SK-N-SH (cell line): ENCODE measurements at regions not wholly inside any gene's neighbourhood (a gene's known extent, or its start where the extent isn't known, plus 50 kb on each side); places are given as distances from the start of the nearest gene placed in this dataset.
A peak's percentile ranks its signal among the peaks of the same experiment; 100 is the strongest.

ENCODE experiments used
- CTCF ChIA-PET: fragments of 300-600, 350-600 bp; formaldehyde crosslinking; extraction: SDS; loops from one replicate; lab custom pipeline; 2021; lab: Yijun Ruan, JAX
- POLR2A ChIA-PET: fragments of 350-600 bp; sonication (Branson Sonifier 250); formaldehyde crosslinking; extraction: SDS; loops from one replicate; lab custom pipeline; 2020; ENCODE audit warnings: antibody characterized with exemption, inconsistent platforms; lab: Yijun Ruan, JAX
- DNase-seq: peaks from one replicate; pipeline ENCODE4 v3.0.0; 2012
- H2AFZ ChIP-seq: fragments of 200-600 bp; sonication (generic); 2 replicates; pipeline ENCODE4 v1.8.1; 2016; ENCODE audit warnings: antibody characterized with exemption, mild to moderate bottlenecking, low read depth
- H3F3A ChIP-seq: fragments of 200-600 bp; sonication (generic); replicated peaks from 2 replicates; pipeline ENCODE3; 2016; ENCODE audit warnings: antibody characterized with exemption, mild to moderate bottlenecking; ENCODE audit not compliant: insufficient read depth
- H3K27ac ChIP-seq, 2 experiments: fragments of 200-500 bp in 1 of 2; fragments of 200-600 bp in 1 of 2; sonication (Bioruptor generic) in 1 of 2; sonication (generic), shearing (Covaris generic) in 1 of 2; 2 replicates each; pipeline versions ENCODE4 v1.5.1 to v1.6.1; 2014 to 2016; ENCODE audit warnings: low read depth in 2 of 2, inconsistent platforms in 1 of 2, low read length in 1 of 2, mild to moderate bottlenecking in 1 of 2, mixed read lengths in 1 of 2
- H3K27me3 ChIP-seq: fragments of 200-600 bp; sonication (generic), shearing (Covaris generic); 2 replicates; pipeline ENCODE4 v1.6.1; 2016; ENCODE audit warnings: mixed run types; ENCODE audit not compliant: insufficient read depth
- H3K36me3 ChIP-seq, 2 experiments: fragments of 200-500 bp in 1 of 2; fragments of 200-600 bp in 1 of 2; sonication (Bioruptor generic) in 1 of 2; sonication (generic) in 1 of 2; replicated peaks in 1 of 2; 2 replicates each; pipeline versions ENCODE3 to v1.5.1; 2014 to 2016; ENCODE audit warnings: low read length in 1 of 2, mild to moderate bottlenecking in 1 of 2; ENCODE audit not compliant: insufficient read depth in 2 of 2, control insufficient read depth in 1 of 2
- H3K4me1 ChIP-seq, 2 experiments: fragments of 200-500 bp in 1 of 2; fragments of 200-600 bp in 1 of 2; sonication (Bioruptor generic) in 1 of 2; sonication (generic), shearing (Covaris generic) in 1 of 2; 2 replicates each; pipeline versions ENCODE4 v1.5.1 to v1.6.1; 2014 to 2016; ENCODE audit warnings: low read depth in 1 of 2, low read length in 1 of 2, mixed run types in 1 of 2; ENCODE audit not compliant: insufficient read depth in 2 of 2, control insufficient read depth in 1 of 2
- H3K4me2 ChIP-seq: fragments of 200-600 bp; sonication (generic), shearing (Covaris generic); 2 replicates; pipeline ENCODE4 v1.6.1; 2017; ENCODE audit warnings: mixed run types
- H3K4me3 ChIP-seq, 2 experiments: fragments of 200-500 bp in 1 of 2; fragments of 200-600 bp in 1 of 2; sonication (Bioruptor generic) in 1 of 2; sonication (generic), shearing (Covaris generic) in 1 of 2; 2 replicates each; pipeline versions ENCODE4 v1.5.1 to v1.8.1; 2014 to 2016; ENCODE audit warnings: low read depth in 2 of 2, inconsistent platforms in 1 of 2, low read length in 1 of 2, mild to moderate bottlenecking in 1 of 2, mixed read lengths in 1 of 2, moderate library complexity in 1 of 2
- H3K79me2 ChIP-seq: fragments of 200-600 bp; sonication (generic); 2 replicates; pipeline ENCODE4 v1.8.1; 2017; ENCODE audit warnings: mild to moderate bottlenecking; ENCODE audit not compliant: insufficient read depth
- H3K9ac ChIP-seq: fragments of 200-600 bp; sonication (generic); 2 replicates; pipeline ENCODE4 v1.6.1; 2017; ENCODE audit warnings: mixed run types
- H3K9me2 ChIP-seq: fragments of 200-600 bp; sonication (generic); 2 replicates; pipeline ENCODE4 v1.6.1; 2017; ENCODE audit warnings: mixed run types
- H3K9me3 ChIP-seq: fragments of 200-600 bp; sonication (generic); 2 replicates; pipeline ENCODE4 v1.6.1; 2017; ENCODE audit warnings: mixed run types, mild to moderate bottlenecking, moderate library complexity
- H4K20me1 ChIP-seq: fragments of 200-600 bp; sonication (generic); 2 replicates; pipeline ENCODE4 v1.6.1; 2017; ENCODE audit warnings: mild to moderate bottlenecking, mixed run types; ENCODE audit not compliant: insufficient read depth
- CHD2 ChIP-seq: fragments of 150-350 bp; IDR thresholded peaks from 2 replicates; pipeline ENCODE4 v1.6.1; 2018; ENCODE audit warnings: low read length; ENCODE audit not compliant: partially characterized antibody
- CTCF ChIP-seq: fragments of 200-600 bp; sonication (generic); IDR thresholded peaks from 2 replicates; pipeline ENCODE4 v1.6.1; 2017; ENCODE audit warnings: antibody characterized with exemption, mild to moderate bottlenecking, moderate library complexity
- ELF1 ChIP-seq: IDR thresholded peaks from 2 replicates; pipeline ENCODE4 v1.4.0; 2012
- EP300 ChIP-seq, 2 experiments: IDR thresholded peaks; 2 replicates each; pipeline versions ENCODE4 v1.4.0 to v1.6.1; 2012; ENCODE audit warnings: borderline replicate concordance in 1 of 2, low read depth in 1 of 2, low read length in 1 of 2
- EZH2phosphoT487 ChIP-seq: fragments of 200-600 bp; sonication (generic); IDR thresholded peaks from 2 replicates; pipeline ENCODE4 v1.6.1; 2017; ENCODE audit warnings: low read depth, mixed run types, mild to moderate bottlenecking, antibody characterized with exemption, moderate library complexity, borderline replicate concordance
- FOSL2 ChIP-seq: IDR thresholded peaks from 2 replicates; pipeline ENCODE4 v1.4.0; 2012; ENCODE audit warnings: low read depth, mild to moderate bottlenecking, moderate library complexity, borderline replicate concordance
- GABPA ChIP-seq: IDR thresholded peaks from 2 replicates; pipeline ENCODE4 v1.4.0; 2012; ENCODE audit warnings: low read depth, mild to moderate bottlenecking
- IRF3 ChIP-seq: fragments of 150-350 bp; IDR thresholded peaks from 2 replicates; pipeline ENCODE4 v1.6.1; 2016; ENCODE audit warnings: mild to moderate bottlenecking, low read depth, low read length
- JUND ChIP-seq: IDR thresholded peaks from 2 replicates; pipeline ENCODE4 v1.4.0; 2012
- MXI1 ChIP-seq: IDR thresholded peaks from 2 replicates; pipeline ENCODE4 v1.6.1; 2012; ENCODE audit warnings: mild to moderate bottlenecking, low read depth, low read length, improper control_type of control experiment
- NRF1 ChIP-seq: IDR thresholded peaks from 2 replicates; pipeline ENCODE4 v1.6.1; 2012; ENCODE audit warnings: low read depth, mild to moderate bottlenecking, low read length
- RAD21 ChIP-seq: IDR thresholded peaks from 2 replicates; pipeline ENCODE4 v1.6.1; 2012; ENCODE audit warnings: mild to moderate bottlenecking, low read length
- SIN3A ChIP-seq: IDR thresholded peaks from 2 replicates; pipeline ENCODE4 v1.6.1; 2012; ENCODE audit warnings: low read depth, mild to moderate bottlenecking, low read length, moderate library complexity, borderline replicate concordance
- SMC3 ChIP-seq: IDR thresholded peaks from 2 replicates; pipeline ENCODE4 v1.6.1; 2012; ENCODE audit warnings: low read depth, low read length, improper control_type of control experiment
- TAF1 ChIP-seq: IDR thresholded peaks from 2 replicates; pipeline ENCODE4 v1.6.1; 2012; ENCODE audit warnings: low read depth, mild to moderate bottlenecking, low read length, moderate library complexity, borderline replicate concordance
- WGBS: methylation state at CpG from one replicate; pipeline ENCODE4 v1.1.6; 2017; ENCODE audit warnings: low lambda C conversion rate; 5-methylcytosine and 5-hydroxymethylcytosine counted together
- TF ChIP-seq, protein P1 (sequence below): fragments of 150-350 bp; IDR thresholded peaks from 2 replicates; pipeline ENCODE4 v1.6.1; 2017; ENCODE audit warnings: antibody characterized with exemption, low read length, low read depth, borderline replicate concordance
- TF ChIP-seq, protein P2 (sequence below): IDR thresholded peaks from 2 replicates; pipeline ENCODE4 v1.4.0; 2012; ENCODE audit warnings: low read depth

- H3K27me3 ChIP-seq = no peaks in the 10 kb centered on the region
- POLR2A ChIA-PET = interaction anchor here (0.6 to 1.9 kb wide), 2 partner anchors 476 to 817 kb away, joined by 3 to 6 read pairs; no protein-coding TSS in a partner anchor
- CTCF ChIA-PET = interaction anchor here (0.6 to 3.8 kb wide), 58 partner anchors 9 to 882 kb away, joined by 3 to 78 read pairs (median 4); no protein-coding TSS in a partner anchor
- no peak overlapping the region for H3K9ac ChIP-seq
- no peak for DNase-seq
- no peaks in the 10 kb centered on the region for H3K9me2 ChIP-seq
- peaks cover 3 to 15% of the 10 kb centered on the region in 2 experiments; a peak in 3 of 4 replicates for H3K4me1 ChIP-seq
- peak overlapping the region in 1 of 2 experiments; percentile 20; a peak in 1 of 4 replicates for H3K4me3 ChIP-seq
- TF ChIP-seq JUND = no peak
- TF ChIP-seq RAD21 = no peak
- no peak for TF ChIP-seq NRF1
- TF ChIP-seq, protein P1, sequence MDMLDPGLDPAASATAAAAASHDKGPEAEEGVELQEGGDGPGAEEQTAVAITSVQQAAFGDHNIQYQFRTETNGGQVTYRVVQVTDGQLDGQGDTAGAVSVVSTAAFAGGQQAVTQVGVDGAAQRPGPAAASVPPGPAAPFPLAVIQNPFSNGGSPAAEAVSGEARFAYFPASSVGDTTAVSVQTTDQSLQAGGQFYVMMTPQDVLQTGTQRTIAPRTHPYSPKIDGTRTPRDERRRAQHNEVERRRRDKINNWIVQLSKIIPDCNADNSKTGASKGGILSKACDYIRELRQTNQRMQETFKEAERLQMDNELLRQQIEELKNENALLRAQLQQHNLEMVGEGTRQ = no peak
- no peak for TF ChIP-seq ELF1
- no peak for TF ChIP-seq EZH2phosphoT487
- TF ChIP-seq CHD2 = no peak
- TF ChIP-seq TAF1 = no peak
- TF ChIP-seq EP300 (IDR thresholded peaks at IDR 0.05; ENCODE audit: borderline replicate concordance in 1 of 2, low read depth in 1 of 2, low read length in 1 of 2) = no peak
- no peak for TF ChIP-seq CTCF
- TF ChIP-seq FOSL2 = no peak
- TF ChIP-seq, protein P2, sequence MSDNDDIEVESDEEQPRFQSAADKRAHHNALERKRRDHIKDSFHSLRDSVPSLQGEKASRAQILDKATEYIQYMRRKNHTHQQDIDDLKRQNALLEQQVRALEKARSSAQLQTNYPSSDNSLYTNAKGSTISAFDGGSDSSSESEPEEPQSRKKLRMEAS = no peak
- no peak for TF ChIP-seq SIN3A
- no peak for TF ChIP-seq SMC3
- TF ChIP-seq IRF3 = no peak
- no peak for TF ChIP-seq MXI1
- no peak for TF ChIP-seq GABPA
- H3K27ac ChIP-seq = no peak overlapping the region
- H3K36me3 ChIP-seq = no peaks in the 10 kb centered on the region
- H3K9me3 ChIP-seq = no peaks in the 10 kb centered on the region
- H3F3A ChIP-seq = no peaks in the 10 kb centered on the region
- WGBS = 7% methylated on average over 2 of the region's 2 CpGs
- no peak overlapping the region for H2AFZ ChIP-seq
- H3K79me2 ChIP-seq = no peaks in the 10 kb centered on the region
- no peak overlapping the region for H3K4me2 ChIP-seq
- no peaks in the 10 kb centered on the region for H4K20me1 ChIP-seq
Measured at GRCh38 chr3:115217292-115217677, 70.2 kb upstream of the ZBTB20 start.
